GM18505 (cell line): ENCODE measurements at regions not wholly inside any gene's neighbourhood (a gene's known extent, or its start where the extent isn't known, plus 50 kb on each side); places are given as distances from the start of the nearest gene placed in this dataset.

Experiments used
- ATAC-seq: cut with Tn5 transposase; IDR thresholded peaks from one replicate; pipeline ENCODE4 v1.9.1; 2021; ENCODE audit not compliant: unreplicated experiment
- POLR2A ChIP-seq: IDR thresholded peaks from 4 replicates; pipeline ENCODE4 v1.6.1; 2011; ENCODE audit warnings: borderline replicate concordance; ENCODE audit not compliant: insufficient read depth, insufficient read length; ENCODE audit errors: extremely low read depth

DNA sequence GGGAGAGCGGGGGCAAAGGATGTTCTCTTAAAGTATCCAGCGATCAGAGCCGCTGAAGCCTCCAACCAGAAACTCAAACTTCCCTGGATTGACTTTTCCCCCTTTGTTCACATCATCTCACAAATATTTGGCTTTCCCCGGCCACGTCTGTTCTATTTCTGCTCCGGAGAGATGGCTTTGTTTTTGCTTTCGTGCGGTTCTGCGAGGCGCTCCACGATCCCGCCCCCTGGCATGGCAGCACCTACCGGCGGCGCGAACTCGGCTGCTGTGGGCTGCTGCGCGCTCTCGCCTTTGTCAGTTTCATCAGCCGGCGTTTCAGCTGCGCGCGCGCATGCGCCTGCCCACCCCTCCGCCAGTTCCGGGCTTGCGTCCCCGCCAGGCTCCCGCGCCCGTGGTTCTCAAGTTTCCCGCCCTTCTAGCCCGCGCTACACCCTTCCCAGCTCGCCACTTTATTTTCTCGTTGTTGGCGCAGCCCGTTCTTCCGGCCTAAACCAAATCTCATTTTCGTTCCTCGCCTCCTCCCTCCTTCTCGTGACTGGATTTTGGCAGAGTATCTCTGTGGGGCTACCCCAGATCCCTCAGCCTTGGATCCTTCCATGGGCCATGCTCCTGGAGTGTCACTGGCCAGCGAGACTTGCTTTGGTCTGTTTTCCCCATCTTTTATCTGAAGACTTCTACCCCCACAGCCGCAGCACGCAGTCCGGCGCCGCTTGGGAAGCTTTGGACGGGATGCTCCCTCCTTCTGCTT lies 98.0 kb downstream of the INSIG2 start:
- peak; percentile 92 for ATAC-seq
- peak; percentile 59 for TF ChIP-seq POLR2A

DNA sequence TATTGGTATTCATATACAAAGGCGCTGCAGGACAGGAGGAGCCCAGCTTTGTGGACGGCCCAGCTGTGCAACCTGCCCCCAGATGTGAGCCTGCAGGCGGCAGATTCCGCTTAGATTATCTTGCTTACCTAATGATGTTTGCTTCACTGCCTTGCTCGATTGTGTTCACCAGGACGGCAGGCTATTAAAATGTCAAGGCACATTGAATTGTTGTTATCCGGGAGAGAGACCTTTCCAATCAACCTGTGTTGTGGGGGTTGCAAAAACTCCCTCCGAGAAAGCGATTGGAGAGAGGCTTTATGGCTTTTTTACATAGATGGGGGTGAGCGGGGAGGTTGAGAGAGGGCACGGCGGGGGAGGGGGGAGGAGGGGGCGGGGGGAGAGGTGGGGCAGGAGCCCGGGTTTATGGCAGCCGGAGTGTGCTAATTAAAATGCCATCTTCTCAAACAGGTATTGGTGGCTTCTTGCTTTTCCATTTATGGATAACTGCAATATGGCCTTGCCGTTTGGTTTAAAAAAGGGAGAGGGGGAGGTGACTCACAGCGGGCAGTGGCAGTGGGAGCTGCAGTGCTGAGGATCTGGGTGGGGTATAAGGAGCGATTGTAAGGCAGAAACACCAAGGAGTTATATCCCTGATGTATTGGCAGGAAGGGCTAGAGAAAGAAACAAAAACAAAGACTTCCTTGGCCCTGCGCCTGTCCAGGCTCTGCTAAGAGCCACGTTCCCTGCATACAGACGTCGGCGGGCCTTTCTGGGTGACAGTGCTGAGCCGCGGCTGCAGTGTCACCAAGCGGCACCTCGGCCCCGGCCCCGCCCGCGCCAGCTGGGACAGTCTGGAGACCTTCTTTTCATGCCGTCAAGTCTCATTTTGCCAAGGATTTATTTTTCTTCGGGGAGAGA lies 97.2 kb downstream of the INSIG2 start:
- ATAC-seq: peak; percentile 67
- no peak for TF ChIP-seq POLR2A

DNA sequence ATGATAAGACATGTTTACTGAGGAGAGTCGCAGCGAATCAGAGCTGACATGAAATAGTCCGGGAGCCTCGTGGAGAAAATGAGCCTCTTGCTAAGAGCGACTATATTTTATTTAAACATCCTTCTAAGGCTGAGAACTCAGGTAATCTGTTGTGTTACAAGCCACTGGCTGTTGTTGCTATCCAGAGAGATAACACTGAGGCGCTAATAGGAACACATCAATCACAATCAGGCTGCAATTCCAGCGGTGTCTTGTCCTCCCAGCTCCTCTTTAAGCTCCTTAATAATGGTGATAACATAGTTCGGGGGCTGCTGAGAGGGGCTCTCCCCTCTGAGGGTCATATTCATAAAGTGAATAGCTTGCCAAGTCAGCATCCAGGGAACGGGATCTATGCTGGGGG lies 95.1 kb downstream of the INSIG2 start:
- TF ChIP-seq POLR2A: no peak
- ATAC-seq: no peak

DNA sequence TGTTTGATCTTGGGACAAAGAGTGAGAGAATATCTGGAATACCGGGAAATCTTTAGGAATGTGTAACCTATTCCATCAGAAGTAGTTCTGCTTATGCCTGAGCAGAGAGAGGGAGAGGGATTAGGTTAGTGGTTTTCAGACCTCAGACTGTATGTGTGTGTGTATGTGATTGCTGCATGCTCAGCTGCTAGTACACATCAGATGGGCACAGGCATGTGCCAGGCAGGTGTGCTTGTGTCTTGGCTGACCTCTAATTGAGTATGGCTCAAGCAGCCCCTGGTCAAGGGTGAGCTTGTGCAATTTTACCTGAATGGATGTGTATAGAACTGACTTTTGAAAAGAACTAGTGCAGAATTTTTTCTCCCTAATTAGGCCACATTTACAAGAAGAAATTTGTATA lies 91.2 kb downstream of the INSIG2 start:
- no peak for TF ChIP-seq POLR2A
- ATAC-seq: no peak

DNA sequence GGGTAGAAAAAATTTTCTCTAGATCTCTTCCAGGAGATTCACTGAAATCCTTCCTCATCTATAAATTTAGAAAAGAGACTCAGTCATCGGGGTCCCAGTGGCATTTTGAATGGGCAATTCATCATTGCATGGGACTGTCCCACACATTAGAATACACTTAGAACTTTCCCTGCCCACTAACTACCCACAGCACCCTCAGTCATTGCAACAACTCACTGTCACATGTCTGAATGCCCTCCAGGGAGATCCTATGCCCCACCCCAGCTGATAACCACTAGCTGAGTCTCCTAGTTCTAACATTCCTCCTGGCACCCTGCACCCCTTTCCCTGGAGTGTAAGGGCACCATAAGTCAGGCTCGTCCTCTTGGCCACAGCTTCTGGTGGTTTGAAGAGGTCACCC lies 89.6 kb downstream of the INSIG2 start:
- no peak for TF ChIP-seq POLR2A
- no peak for ATAC-seq

DNA sequence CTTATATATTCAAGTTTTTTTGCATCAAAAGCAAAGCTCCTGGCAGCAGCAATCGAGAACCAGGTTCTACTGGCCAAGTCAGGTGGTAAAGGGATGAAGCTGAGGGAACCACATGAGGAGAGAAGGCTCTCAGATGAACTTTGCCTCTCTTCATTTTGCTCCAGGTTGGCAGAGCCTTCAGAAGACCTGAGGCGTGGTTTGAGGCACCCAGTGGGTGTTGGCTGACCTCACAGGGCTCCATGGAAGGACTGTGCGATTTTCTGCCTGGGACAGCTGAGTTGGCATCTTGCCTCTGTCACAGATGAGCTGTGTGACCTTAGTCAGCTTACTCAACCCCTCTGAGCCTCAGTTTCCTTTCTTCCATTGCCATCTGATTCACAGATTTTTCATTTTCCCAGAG lies 89.0 kb downstream of the INSIG2 start:
- no peak for TF ChIP-seq POLR2A
- ATAC-seq: no peak

DNA sequence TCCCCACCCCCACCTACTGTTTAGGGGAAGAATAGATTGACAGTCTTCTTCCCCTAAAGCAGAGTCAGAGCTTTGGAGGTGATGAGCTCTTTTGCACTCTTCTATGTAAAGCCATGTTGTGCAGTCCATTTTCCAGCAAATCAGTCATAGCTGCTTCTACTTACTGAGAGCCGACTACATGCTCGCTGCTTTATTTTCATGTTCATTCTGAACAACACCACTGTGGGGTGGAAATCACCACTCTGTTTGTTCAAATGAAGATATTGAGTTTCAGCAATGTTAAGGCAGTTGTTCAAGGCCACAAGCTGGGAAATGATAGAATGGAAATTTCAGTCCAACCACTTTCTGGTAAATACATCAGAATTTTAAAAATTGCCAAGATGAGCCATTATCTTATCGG lies 88.3 kb downstream of the INSIG2 start:
- ATAC-seq: no peak
- no peak for TF ChIP-seq POLR2A

DNA sequence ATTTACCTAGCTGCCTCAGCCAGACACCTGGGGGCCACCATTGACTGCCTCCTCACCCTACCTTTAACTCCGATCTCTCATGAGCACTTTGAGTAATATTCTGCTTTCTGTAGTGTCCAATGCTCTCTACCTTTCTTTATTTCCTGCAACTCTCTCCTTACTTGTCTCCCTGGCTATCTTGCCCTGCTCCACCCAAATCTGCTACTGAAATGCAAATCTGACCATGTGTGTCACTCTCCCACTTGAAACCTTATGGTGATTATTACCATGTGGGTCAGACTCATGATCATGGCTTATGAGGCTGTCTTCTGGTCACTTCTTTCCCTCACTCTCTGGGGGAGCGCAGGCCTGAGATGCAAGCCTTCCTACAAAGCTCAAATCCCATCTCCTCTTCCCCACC lies 83.3 kb downstream of the INSIG2 start:
- TF ChIP-seq POLR2A: no peak
- ATAC-seq: no peak

DNA sequence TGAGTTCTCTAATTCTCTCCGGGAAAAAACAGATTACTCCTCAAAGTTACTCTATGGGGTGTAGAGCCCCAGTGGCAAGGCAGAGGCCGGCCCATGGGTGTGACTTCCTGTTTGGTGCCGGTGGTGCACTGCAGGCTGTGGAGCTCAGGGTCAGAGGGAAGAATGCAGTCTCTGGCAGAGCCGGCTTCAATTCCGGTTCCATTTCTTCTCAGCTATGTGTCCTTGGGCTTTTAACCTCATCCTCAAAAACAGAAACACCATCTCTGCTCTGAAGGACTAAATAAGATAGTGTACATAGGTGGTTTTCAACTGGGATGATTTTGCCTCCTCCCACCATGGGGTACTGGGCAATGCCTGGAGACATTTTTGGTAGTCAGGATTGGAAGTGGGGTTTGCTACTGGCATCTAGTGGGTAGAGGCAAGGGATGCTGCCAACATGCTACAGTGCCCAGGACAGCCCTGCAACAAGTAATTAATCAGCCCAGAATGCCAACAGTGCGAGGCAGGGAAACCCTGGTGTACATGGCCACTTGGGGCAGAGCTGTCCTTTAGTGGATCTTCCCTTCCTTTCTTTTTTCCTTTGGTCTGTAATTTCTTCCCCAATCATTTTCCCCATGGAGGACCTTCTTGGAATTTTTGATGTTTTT lies 81.2 kb downstream of the INSIG2 start:
- ATAC-seq: no peak

DNA sequence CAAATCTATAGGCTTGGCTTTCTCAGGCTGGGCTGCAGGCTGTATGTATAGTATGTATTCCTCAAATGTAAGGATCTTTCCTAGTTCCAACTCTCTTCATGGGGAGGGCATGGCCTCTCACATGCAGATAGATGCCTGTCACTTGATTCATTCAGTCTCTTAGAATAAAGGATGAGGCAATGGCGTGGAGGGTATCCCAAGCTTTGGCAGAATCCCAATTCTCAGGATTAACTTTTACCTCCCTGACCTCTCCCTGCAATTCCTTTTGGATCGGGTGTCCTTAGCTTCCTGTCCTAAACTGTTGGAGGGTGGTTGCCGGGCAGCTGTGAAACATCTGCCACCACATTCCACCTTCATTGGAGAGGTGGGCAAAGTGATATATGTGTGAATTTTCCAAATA lies 80.3 kb downstream of the INSIG2 start:
- TF ChIP-seq POLR2A: no peak
- no peak for ATAC-seq

More for the DNA sequence above, 81.2 kb downstream of the INSIG2 start:
- TF ChIP-seq POLR2A: no peak

DNA sequence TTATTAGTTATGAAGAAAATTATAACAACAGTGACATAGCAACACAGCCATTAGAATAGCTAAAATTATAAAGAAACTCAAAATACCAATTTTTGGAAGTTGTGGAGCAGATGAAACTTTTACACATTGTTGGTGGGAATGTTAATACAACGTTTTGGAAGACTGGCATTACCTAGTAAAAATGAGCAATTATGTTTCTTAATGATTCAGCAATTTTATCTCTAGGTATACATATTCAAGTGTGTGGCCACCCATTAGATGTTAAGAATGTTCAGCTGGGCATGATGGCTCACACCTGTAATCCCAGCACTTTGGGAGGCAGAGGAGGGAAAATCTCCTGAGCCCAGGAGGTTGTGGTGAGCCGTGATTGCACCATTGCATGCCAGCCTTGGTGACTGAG lies 78.8 kb downstream of the INSIG2 start:
- no peak for TF ChIP-seq POLR2A

DNA sequence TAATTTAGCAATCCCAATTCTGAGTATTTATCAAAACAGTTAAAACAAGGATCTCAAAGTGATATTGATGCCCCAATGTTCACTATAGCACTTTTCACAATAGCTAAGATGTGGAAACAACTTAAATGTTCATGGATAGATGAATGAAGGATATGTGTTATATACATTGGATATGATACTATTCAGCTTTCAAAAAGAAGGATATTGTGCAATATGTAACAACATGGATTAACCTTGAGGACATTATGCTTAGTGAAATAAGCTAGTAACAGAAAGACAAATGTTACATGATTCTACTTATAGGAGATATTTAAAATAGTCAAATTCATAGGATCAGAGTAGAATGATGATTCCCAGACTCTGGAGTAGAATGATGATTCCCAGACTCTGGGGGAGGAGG lies 78.0 kb downstream of the INSIG2 start:
- TF ChIP-seq POLR2A: no peak
- no peak for ATAC-seq

More for the DNA sequence above, 78.8 kb downstream of the INSIG2 start:
- ATAC-seq: no peak

DNA sequence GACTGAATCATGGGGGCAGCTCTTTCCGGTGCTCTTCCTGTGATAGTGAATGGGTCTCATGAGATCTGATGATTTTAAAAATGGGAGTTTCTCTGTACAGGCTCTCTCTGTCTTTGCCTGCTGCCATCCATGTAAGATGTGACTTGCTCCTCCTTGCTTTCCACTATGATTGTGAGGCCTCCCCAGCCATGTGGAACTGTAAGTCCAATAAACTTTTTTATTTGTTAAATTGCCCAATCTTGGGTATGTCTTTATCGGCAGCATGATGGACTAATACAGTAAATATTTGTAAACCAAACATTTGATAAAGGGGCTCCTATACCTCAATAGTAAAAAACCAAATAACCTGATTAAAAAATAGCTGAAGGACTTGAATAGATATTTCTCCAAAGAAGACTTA lies 77.3 kb downstream of the INSIG2 start:
- ATAC-seq: no peak

More for the DNA sequence above, 77.3 kb downstream of the INSIG2 start:
- no peak for TF ChIP-seq POLR2A
